HEK293 (cell line): ENCODE measurements at regions not wholly inside any gene's neighbourhood (a gene's known extent, or its start where the extent isn't known, plus 50 kb on each side); places are given as distances from the start of the nearest gene placed in this dataset.

Experiments
- CTCF ChIA-PET: fragments of 350-600 bp; formaldehyde crosslinking; extraction: SDS; loops from one replicate; lab custom pipeline; 2021; ENCODE audit warnings: antibody characterized with exemption; lab: Yijun Ruan, JAX
- POLR2A ChIA-PET: fragments of 300-600 bp; formaldehyde crosslinking; extraction: SDS; loops from one replicate; lab custom pipeline; 2020; ENCODE audit warnings: antibody characterized with exemption, inconsistent platforms; lab: Yijun Ruan, JAX
- H3K27ac ChIP-seq: fragments of 200-500 bp; sonication (Bioruptor generic); 2 replicates; pipeline ENCODE4 v1.5.1; 2014; ENCODE audit warnings: low read depth, low read length, control low read depth, inconsistent platforms; ENCODE audit errors: extremely low read depth
- H3K36me3 ChIP-seq, 2 experiments: fragments of 200-500 bp in 1 of 2; sonication (Bioruptor generic) in 1 of 2; 1 replicate in 1 of 2; 2 replicates in 1 of 2; pipeline ENCODE4 v1.5.1; 2014 to 2017; ENCODE audit warnings: inconsistent platforms in 2 of 2, low read length in 2 of 2; ENCODE audit not compliant: control insufficient read depth in 2 of 2, insufficient read depth in 1 of 2
- H3K4me1 ChIP-seq: fragments of 200-500 bp; sonication (Bioruptor generic); 2 replicates; pipeline ENCODE4 v1.5.1; 2014; ENCODE audit warnings: mild to moderate bottlenecking, low read length, inconsistent platforms; ENCODE audit not compliant: control insufficient read depth, insufficient read depth
- H3K4me3 ChIP-seq: 2 replicates; pipeline ENCODE4 v1.5.1; 2011; ENCODE audit warnings: low read depth, mild to moderate bottlenecking, control low read depth, low read length, moderate library complexity
- H3K9me3 ChIP-seq: fragments of 200-500 bp; sonication (Bioruptor generic); 2 replicates; pipeline ENCODE4 v1.5.1; 2014; ENCODE audit warnings: low read depth, low read length, inconsistent platforms; ENCODE audit not compliant: control insufficient read depth, insufficient read depth
- BCL11A ChIP-seq: fragments of 450-650 bp; formaldehyde crosslinking; IDR thresholded peaks from 2 replicates; pipeline ENCODE4 v1.5.1; 2016; ENCODE audit warnings: low read depth, missing biosample characterization, missing genetic modification characterization
- EGR2 ChIP-seq: fragments of 450-650 bp; formaldehyde crosslinking; IDR thresholded peaks from 2 replicates; pipeline ENCODE4 v1.5.1; 2016; ENCODE audit warnings: low read depth, missing biosample characterization, missing genetic modification characterization
- ZBTB44 ChIP-seq: fragments of 450-650 bp; IDR thresholded peaks from 2 replicates; pipeline ENCODE4 v1.5.1; 2018; ENCODE audit warnings: missing biosample characterization, mild to moderate bottlenecking, missing genetic modification characterization
- ZEB2 ChIP-seq: fragments of 450-650 bp; formaldehyde crosslinking; IDR thresholded peaks from 2 replicates; pipeline ENCODE4 v1.5.1; 2016; ENCODE audit warnings: missing biosample characterization, missing genetic modification characterization
- ZFP41 ChIP-seq: fragments of 450-650 bp; formaldehyde crosslinking; IDR thresholded peaks from 2 replicates; pipeline ENCODE4 v1.5.1; 2016; ENCODE audit warnings: missing biosample characterization, missing genetic modification characterization, borderline replicate concordance
- ZNF138 ChIP-seq: fragments of 450-650 bp; formaldehyde crosslinking; IDR thresholded peaks from 2 replicates; pipeline ENCODE4 v1.5.1; 2016; ENCODE audit warnings: missing biosample characterization, missing genetic modification characterization, borderline replicate concordance
- ZNF184 ChIP-seq: fragments of 450-650 bp; IDR thresholded peaks from 2 replicates; pipeline ENCODE4 v1.5.1; 2018; ENCODE audit warnings: missing biosample characterization, mild to moderate bottlenecking, missing genetic modification characterization
- ZNF214 ChIP-seq: fragments of 450-650 bp; formaldehyde crosslinking; IDR thresholded peaks from 2 replicates; pipeline ENCODE4 v1.5.1; 2017; ENCODE audit warnings: missing biosample characterization, mild to moderate bottlenecking, missing genetic modification characterization, borderline replicate concordance
- ZNF266 ChIP-seq: fragments of 450-650 bp; formaldehyde crosslinking; IDR thresholded peaks from 2 replicates; pipeline ENCODE4 v1.5.1; 2016; ENCODE audit warnings: missing biosample characterization, missing genetic modification characterization, low read depth
- ZNF324 ChIP-seq: fragments of 450-650 bp; formaldehyde crosslinking; IDR thresholded peaks from 2 replicates; pipeline ENCODE4 v1.5.1; 2016; ENCODE audit warnings: missing biosample characterization, missing genetic modification characterization
- ZNF473 ChIP-seq: fragments of 450-650 bp; formaldehyde crosslinking; IDR thresholded peaks from 2 replicates; pipeline ENCODE4 v1.5.1; 2017; ENCODE audit warnings: missing biosample characterization, missing genetic modification characterization
- ZNF510 ChIP-seq: fragments of 450-650 bp; formaldehyde crosslinking; IDR thresholded peaks from 2 replicates; pipeline ENCODE4 v1.5.1; 2018; ENCODE audit warnings: mild to moderate bottlenecking, missing genetic modification characterization, missing biosample characterization; ENCODE audit not compliant: insufficient replicate concordance
- ZNF530 ChIP-seq: fragments of 450-650 bp; formaldehyde crosslinking; IDR thresholded peaks from 2 replicates; pipeline ENCODE4 v1.5.1; 2016; ENCODE audit warnings: low read depth, missing biosample characterization, missing genetic modification characterization
- ZNF639 ChIP-seq: fragments of 450-650 bp; formaldehyde crosslinking; IDR thresholded peaks from 2 replicates; pipeline ENCODE4 v1.5.1; 2016; ENCODE audit warnings: missing biosample characterization, missing genetic modification characterization
- ZNF776 ChIP-seq: fragments of 450-650 bp; formaldehyde crosslinking; IDR thresholded peaks from 2 replicates; pipeline ENCODE4 v1.5.0; 2017; ENCODE audit warnings: missing biosample characterization, missing genetic modification characterization, borderline replicate concordance
- ZSCAN4 ChIP-seq: fragments of 450-650 bp; formaldehyde crosslinking; IDR thresholded peaks from 2 replicates; pipeline ENCODE4 v1.5.1; 2017; ENCODE audit warnings: missing biosample characterization, missing genetic modification characterization

- TF ChIP-seq ZBTB44 (tag by site-specific recombination) (no peak), ZEB2 (tag by site-specific recombination) (no peak), ZNF266 (tag by site-specific recombination) (no peak), ZNF776 (tag by site-specific recombination) (no peak), ZNF639 (no peak), ZNF510 (no peak), ZNF214 (tag by site-specific recombination) (no peak), ZNF184 (tag by site-specific recombination) (no peak), ZFP41 (tag by site-specific recombination) (no peak), ZNF473 (no peak), EGR2 (tag by site-specific recombination) (no peak), ZNF324 (tag by site-specific recombination) (no peak)
Observed at GRCh38 chr1:2936559-2937515, 84.4 kb upstream of the ACTRT2 start (continued).

- no peaks in the 10 kb centered on the region for H3K9me3 ChIP-seq
- CTCF ChIA-PET = no interaction called here
Observed at GRCh38 chr1:2937805-2938204, 83.5 kb upstream of the ACTRT2 start.

GRCh38 chr1:2939041-2939552 is 82.2 kb upstream of the ACTRT2 start:
- POLR2A ChIA-PET = no interaction called here
- H3K4me3 ChIP-seq = no peak overlapping the region
- no peaks in the 10 kb centered on the region for H3K9me3 ChIP-seq
- TF ChIP-seq ZNF138 (tag by site-specific recombination) = no peak
- TF ChIP-seq ZNF530 = no peak
- TF ChIP-seq, all 188 proteins: peak for 0
- Histone ChIP-seq H3K36me3 (no peaks in the 10 kb centered on the region), H3K27ac (no peak overlapping the region), H3K4me1 (no peaks in the 10 kb centered on the region)
- CTCF ChIA-PET = interaction anchor here (0.6 to 0.7 kb wide), 2 partner anchors 9 to 117 kb away, joined by 3 read pairs; no protein-coding TSS in a partner anchor

More at GRCh38 chr1:2937805-2938204, 83.5 kb upstream of the ACTRT2 start:
- no peaks in the 10 kb centered on the region for H3K4me1 ChIP-seq
- no peak for TF ChIP-seq BCL11A (tag by site-specific recombination)
- peak; percentile 69 for TF ChIP-seq ZSCAN4 (tag by site-specific recombination)
- no peak overlapping the region for H3K27ac ChIP-seq
- H3K36me3 ChIP-seq = no peaks in the 10 kb centered on the region
- POLR2A ChIA-PET = no interaction called here
- no peak overlapping the region for H3K4me3 ChIP-seq
